HG02885 (cell line): ENCODE measurements at regions not wholly inside any gene's neighbourhood (a gene's known extent, or its start where the extent isn't known, plus 50 kb on each side); places are given as distances from the start of the nearest gene placed in this dataset.

ENCODE experiments used
- ATAC-seq: cut with Tn5 transposase; IDR thresholded peaks from one replicate; pipeline ENCODE4 v1.9.1; 2021; ENCODE audit warnings: mild to moderate bottlenecking; ENCODE audit not compliant: unreplicated experiment, poor library complexity

GRCh38 chr18:53937037-53937436 lies 287.4 kb downstream of the MBD2 start:
- ATAC-seq: peak; percentile 35

- ATAC-seq: no peak
Measured at GRCh38 chr18:53935803-53936202, 288.7 kb downstream of the MBD2 start.

- ATAC-seq: no peak
Measured at GRCh38 chr18:53935399-53935798, 289.1 kb downstream of the MBD2 start.

- ATAC-seq: no peak
Measured at GRCh38 chr18:53920312-53921075, 304.0 kb downstream of the MBD2 start.

- ATAC-seq: no peak
Measured at GRCh38 chr18:53918091-53918490, 306.4 kb downstream of the MBD2 start.

- no peak for ATAC-seq
Measured at GRCh38 chr18:53911200-53911599, 313.3 kb downstream of the MBD2 start.

- ATAC-seq: no peak
Measured at GRCh38 chr18:53909668-53910067, 314.8 kb downstream of the MBD2 start.

- no peak for ATAC-seq
Measured at GRCh38 chr18:53907921-53908320, 316.5 kb downstream of the MBD2 start.

- no peak for ATAC-seq
Measured at GRCh38 chr18:53906681-53907080, 317.8 kb downstream of the MBD2 start.

GRCh38 chr18:53894675-53895442 lies 329.6 kb downstream of the MBD2 start:
- no peak for ATAC-seq

GRCh38 chr18:53887447-53887846 lies 337.0 kb downstream of the MBD2 start:
- ATAC-seq: no peak

- no peak for ATAC-seq
Measured at GRCh38 chr18:53886058-53886457, 338.4 kb downstream of the MBD2 start.

GRCh38 chr18:53883771-53884170 lies 340.7 kb downstream of the MBD2 start:
- ATAC-seq: no peak

GRCh38 chr18:53874103-53874502 lies 350.4 kb downstream of the MBD2 start:
- ATAC-seq: no peak

- no peak for ATAC-seq
Measured at GRCh38 chr18:53864770-53865169, 359.7 kb downstream of the MBD2 start.

GRCh38 chr18:53862921-53863320 lies 361.5 kb downstream of the MBD2 start:
- no peak for ATAC-seq

GRCh38 chr18:53861185-53861584 lies 363.3 kb downstream of the MBD2 start:
- ATAC-seq: no peak

GRCh38 chr18:53859764-53860163 lies 364.7 kb downstream of the MBD2 start:
- no peak for ATAC-seq

- no peak for ATAC-seq
Measured at GRCh38 chr18:53850902-53851301, 373.6 kb downstream of the MBD2 start.

GRCh38 chr18:53843763-53844162 lies 380.7 kb downstream of the MBD2 start:
- no peak for ATAC-seq

- no peak for ATAC-seq
Measured at GRCh38 chr18:53843113-53843760, 381.2 kb downstream of the MBD2 start.
